BLaER1 treated with 17β-estradiol and CSF1 and Interleukin-3, amounts not matched to agents 10 nM and 100 nM (cell line): ENCODE measurements at regions not wholly inside any gene's neighbourhood (a gene's known extent, or its start where the extent isn't known, plus 50 kb on each side); places are given as distances from the start of the nearest gene placed in this dataset.
"Not testable (repeated sequence)": the region's sequence is repeated elsewhere in the genome, so short reads cannot be mapped to it uniquely, and the experiment has no call there.

Experiments used
- H3K27ac ChIP-seq, 11 experiments: shearing (Covaris generic); formaldehyde crosslinking; 2 replicates each; pipeline ENCODE4 v1.8.1; 2022
- H3K27me3 ChIP-seq, 11 experiments: shearing (Covaris generic); formaldehyde crosslinking; 2 replicates each; pipeline ENCODE4 v1.8.1; 2022
- H3K36me3 ChIP-seq, 11 experiments: shearing (Covaris generic); formaldehyde crosslinking; 2 replicates each; pipeline ENCODE4 v1.8.1; 2022
- H3K4me1 ChIP-seq, 10 experiments: shearing (Covaris generic); formaldehyde crosslinking; 2 replicates each; pipeline ENCODE4 v1.8.1; 2022
- H3K4me2 ChIP-seq, 11 experiments: shearing (Covaris generic); formaldehyde crosslinking; 2 replicates each; pipeline ENCODE4 v1.8.1; 2022
- H3K4me3 ChIP-seq, 10 experiments: shearing (Covaris generic); formaldehyde crosslinking; 2 replicates each; pipeline ENCODE4 v1.8.1; 2022
- H3K9ac ChIP-seq, 11 experiments: shearing (Covaris generic); formaldehyde crosslinking; 2 replicates each; pipeline ENCODE4 v1.8.1; 2022
- H3K9me3 ChIP-seq, 11 experiments: shearing (Covaris generic); formaldehyde crosslinking; replicated peaks in 1 of 11; 2 replicates each; pipeline ENCODE4 v1.8.1; 2022
- H4K20me1 ChIP-seq, 11 experiments: shearing (Covaris generic); formaldehyde crosslinking; 2 replicates each; pipeline ENCODE4 v1.8.1; 2022
- Cebpa-rat ChIP-seq, 11 experiments: shearing (Covaris generic); IDR thresholded peaks; 2 replicates each; pipeline ENCODE4 v1.8.1; 2022

DNA sequence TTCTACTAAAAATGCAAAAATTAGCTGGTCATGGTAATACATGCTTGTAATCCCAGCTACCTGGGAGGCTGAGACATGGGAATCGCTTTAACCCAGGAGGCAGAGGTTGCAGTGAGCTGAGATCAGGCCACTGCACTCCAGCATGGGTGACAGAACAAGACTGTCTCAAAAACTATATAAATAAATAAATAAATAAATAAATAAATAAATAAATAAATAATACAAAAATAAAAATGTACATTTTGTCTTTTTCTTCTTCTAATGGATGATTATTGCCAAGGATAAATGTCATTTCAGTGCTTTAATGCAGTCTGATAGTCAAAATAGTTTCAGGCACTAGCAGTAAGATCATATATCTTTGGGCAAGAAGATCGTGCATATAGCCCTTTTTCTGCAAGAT lies 727.6 kb upstream of the SEMA3D start:
- H3K36me3 ChIP-seq = no peaks in the 10 kb centered on the region
- no peaks in the 10 kb centered on the region for H4K20me1 ChIP-seq
- no peak overlapping the region for H3K9ac ChIP-seq
- H3K4me1 ChIP-seq = no peaks in the 10 kb centered on the region
- H3K27ac ChIP-seq = no peak overlapping the region
- no peaks in the 10 kb centered on the region for H3K9me3 ChIP-seq
- no peaks in the 10 kb centered on the region for H3K27me3 ChIP-seq
- TF ChIP-seq Cebpa-rat (IDR thresholded peaks at IDR 0.05) = no peak
- no peak overlapping the region for H3K4me3 ChIP-seq
- no peak overlapping the region for H3K4me2 ChIP-seq

DNA sequence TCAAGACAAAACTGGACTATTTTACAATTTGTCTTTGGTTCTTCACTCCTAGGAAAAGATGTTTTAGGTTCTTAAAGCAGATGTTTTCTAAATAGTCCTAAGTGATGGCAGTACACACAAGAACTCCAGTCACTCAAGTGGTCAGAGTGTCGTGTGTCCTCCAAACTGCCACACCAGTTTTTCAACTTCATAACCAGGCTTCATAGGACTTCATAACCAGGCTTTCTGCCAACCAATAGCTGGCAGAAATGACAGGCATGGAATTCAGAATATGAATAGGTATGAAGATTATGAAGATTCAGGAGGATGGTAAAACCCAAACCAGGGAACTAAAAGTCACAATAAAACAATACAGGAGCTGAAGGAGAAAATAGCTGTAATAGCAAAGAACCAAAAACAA lies 721.2 kb upstream of the SEMA3D start:
- Histone ChIP-seq H3K4me1 (no peaks in the 10 kb centered on the region), H3K4me3 (no peak overlapping the region), H3K9me3 (0 out of 22 replicates have a peak, but pooled peaks cover 0 to 3% (median 0%) of the 10 kb centered on the region in 11 experiments), H3K27me3 (no peaks in the 10 kb centered on the region), H3K9ac (no peak overlapping the region), H3K27ac (no peak overlapping the region), H4K20me1 (no peaks in the 10 kb centered on the region), H3K36me3 (no peaks in the 10 kb centered on the region), H3K4me2 (no peak overlapping the region)
- no peak for TF ChIP-seq Cebpa-rat (IDR thresholded peaks at IDR 0.05)

DNA sequence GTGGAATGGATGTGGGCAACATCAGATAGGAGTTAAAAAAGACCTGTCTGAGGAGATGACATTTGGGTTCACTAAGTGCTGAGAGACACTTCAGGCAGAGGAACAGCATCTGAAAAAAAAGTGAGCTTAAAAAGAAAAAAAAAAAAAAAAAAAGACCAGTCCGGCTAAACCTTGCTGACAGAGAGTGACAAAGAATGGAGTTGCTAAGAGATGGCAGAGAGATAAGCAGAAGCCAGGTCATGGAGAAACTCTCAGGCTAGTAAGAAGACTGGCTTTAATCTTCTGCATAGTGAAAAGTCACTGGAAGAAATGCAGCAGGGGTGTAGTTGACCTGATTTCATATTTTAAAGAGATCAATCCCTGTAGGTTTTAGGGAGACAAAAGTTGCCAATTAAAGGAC lies 711.1 kb upstream of the SEMA3D start:
- no peak overlapping the region for H3K4me2 ChIP-seq
- H3K27me3 ChIP-seq = no peaks in the 10 kb centered on the region
- no peaks in the 10 kb centered on the region for H4K20me1 ChIP-seq
- H3K27ac ChIP-seq = no peak overlapping the region
- H3K4me1 ChIP-seq = no peaks in the 10 kb centered on the region
- H3K36me3 ChIP-seq = no peaks in the 10 kb centered on the region
- no peak overlapping the region for H3K4me3 ChIP-seq
- no peaks in the 10 kb centered on the region for H3K9me3 ChIP-seq
- no peak overlapping the region for H3K9ac ChIP-seq
- TF ChIP-seq Cebpa-rat (IDR thresholded peaks at IDR 0.05) = no peak

DNA sequence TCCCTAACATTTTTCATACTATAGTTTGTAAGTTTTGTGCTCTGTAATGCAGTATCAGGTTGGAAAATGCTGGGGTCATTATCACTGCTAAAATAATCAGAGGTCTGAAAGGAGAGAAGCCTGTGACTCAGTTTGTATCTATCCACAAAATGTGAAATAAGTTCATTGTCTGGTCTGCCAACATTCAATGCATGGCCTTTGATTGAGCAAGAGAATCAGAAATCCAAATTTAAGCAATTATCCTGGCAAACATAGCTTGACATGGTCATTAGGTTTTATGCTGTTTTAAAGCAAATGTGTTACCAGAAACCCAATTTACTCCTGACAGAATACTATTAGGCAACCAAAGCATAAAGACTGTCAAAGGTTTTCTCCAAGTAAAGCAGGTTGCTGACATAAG lies 709.7 kb upstream of the SEMA3D start:
- no peaks in the 10 kb centered on the region for H3K27me3 ChIP-seq
- H3K9me3 ChIP-seq = no peaks in the 10 kb centered on the region
- H3K4me2 ChIP-seq = no peak overlapping the region
- H3K4me3 ChIP-seq = no peak overlapping the region
- no peaks in the 10 kb centered on the region for H3K4me1 ChIP-seq
- no peak for TF ChIP-seq Cebpa-rat (IDR thresholded peaks at IDR 0.05)
- H4K20me1 ChIP-seq = no peaks in the 10 kb centered on the region
- no peak overlapping the region for H3K9ac ChIP-seq
- no peak overlapping the region for H3K27ac ChIP-seq
- H3K36me3 ChIP-seq = no peaks in the 10 kb centered on the region

DNA sequence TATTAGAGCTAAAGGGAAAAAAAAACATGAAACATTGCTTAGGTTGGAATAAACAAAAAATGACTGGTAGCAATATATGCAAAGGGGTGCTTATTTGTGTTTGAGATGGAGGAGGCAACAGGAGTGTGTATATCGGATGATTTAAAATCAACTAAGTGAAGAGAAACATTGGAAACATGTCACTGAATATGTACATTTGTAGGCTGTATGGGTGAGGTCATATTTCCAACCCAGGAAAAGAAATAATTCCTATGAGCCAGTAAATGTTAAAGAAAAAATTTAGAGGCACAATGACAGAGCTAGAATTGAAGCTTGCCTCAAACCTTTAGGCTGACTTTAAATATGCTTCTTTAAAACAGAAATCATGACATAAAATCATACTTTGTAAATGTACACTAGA lies 709.0 kb upstream of the SEMA3D start:
- H3K9ac ChIP-seq = no peak overlapping the region
- no peak overlapping the region for H3K4me2 ChIP-seq
- H3K27ac ChIP-seq = no peak overlapping the region
- H3K4me1 ChIP-seq = no peaks in the 10 kb centered on the region
- H4K20me1 ChIP-seq = no peaks in the 10 kb centered on the region
- H3K27me3 ChIP-seq = no peaks in the 10 kb centered on the region
- H3K4me3 ChIP-seq = no peak overlapping the region
- no peaks in the 10 kb centered on the region for H3K9me3 ChIP-seq
- no peaks in the 10 kb centered on the region for H3K36me3 ChIP-seq
- TF ChIP-seq Cebpa-rat (IDR thresholded peaks at IDR 0.05) = no peak

DNA sequence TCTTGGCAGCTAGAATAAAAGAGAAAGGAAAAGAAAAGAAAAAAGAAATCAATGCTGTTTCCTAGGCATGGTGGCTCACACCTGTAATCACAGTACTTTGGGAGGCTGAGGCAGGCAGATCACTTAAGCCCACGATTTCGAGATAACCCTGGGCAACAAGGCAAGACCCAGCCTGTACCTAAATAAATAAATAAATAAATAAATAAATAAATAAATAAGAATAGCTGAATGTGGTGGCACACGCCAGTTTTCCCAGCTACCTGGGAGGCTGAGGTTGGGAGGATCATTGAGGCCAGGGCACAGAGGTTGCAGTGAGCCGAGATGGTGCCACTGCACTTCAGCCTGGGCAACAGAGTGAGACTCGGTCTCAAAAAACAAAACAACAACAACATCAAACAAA lies 705.0 kb upstream of the SEMA3D start:
- H3K9ac ChIP-seq, H3K4me1 ChIP-seq, H3K27me3 ChIP-seq, H3K4me2 ChIP-seq, H3K4me3 ChIP-seq, H3K27ac ChIP-seq, H3K9me3 ChIP-seq, H4K20me1 ChIP-seq, H3K36me3 ChIP-seq: not testable (repeated sequence)

DNA sequence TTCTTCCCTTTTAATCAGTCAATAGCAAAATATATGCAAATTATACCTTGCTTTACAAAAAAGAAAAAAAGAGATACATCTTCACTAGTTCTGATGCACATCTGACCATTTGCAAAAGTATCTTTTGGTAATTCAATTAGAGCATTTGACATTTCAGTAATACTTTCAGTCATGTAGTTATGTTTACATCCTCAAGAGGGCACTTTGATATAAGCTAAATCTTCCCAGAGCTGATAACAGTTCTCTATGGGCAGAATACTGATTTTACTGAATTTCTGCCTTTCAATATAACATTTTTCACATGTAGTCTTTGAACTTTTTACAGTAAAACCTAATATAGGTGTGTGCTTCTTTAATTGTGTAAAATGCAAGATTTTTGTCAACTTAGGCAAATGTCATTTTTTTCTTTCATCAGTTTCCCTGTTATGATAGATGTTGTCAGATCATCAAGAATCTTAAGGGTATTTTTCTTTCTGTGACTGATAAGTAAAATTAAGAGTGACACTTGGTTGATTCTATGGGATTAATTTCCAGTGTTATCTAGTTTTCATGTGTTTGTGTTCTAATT lies 703.5 kb upstream of the SEMA3D start:
- Histone ChIP-seq H4K20me1 (no peaks in the 10 kb centered on the region), H3K36me3 (no peaks in the 10 kb centered on the region), H3K4me1 (no peaks in the 10 kb centered on the region), H3K9me3 (no peaks in the 10 kb centered on the region), H3K9ac (no peak overlapping the region), H3K27me3 (no peaks in the 10 kb centered on the region), H3K4me2 (no peak overlapping the region), H3K4me3 (no peak overlapping the region), H3K27ac (no peak overlapping the region)
- no peak for TF ChIP-seq Cebpa-rat (IDR thresholded peaks at IDR 0.05)

DNA sequence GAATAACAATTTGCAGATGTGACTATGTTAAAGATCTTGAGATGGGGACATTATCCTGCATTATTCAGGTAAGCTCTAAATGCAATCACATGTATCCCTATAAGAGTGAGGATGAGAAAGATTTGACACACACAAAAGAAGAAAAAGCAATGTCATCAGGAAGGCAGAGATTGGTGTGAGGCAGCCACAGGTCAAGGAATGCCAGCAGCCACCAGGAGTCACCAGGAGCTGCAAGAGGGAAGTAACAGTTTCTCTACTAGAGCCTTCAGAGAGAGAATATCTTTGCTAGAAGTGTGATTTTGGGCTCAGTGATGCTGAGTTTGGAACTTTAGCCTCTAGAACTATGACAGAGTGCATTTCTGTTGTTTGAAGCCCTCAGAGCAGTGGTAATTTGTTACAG lies 700.3 kb upstream of the SEMA3D start:
- Histone ChIP-seq H3K4me1 (no peaks in the 10 kb centered on the region), H4K20me1 (no peaks in the 10 kb centered on the region), H3K4me3 (no peak overlapping the region), H3K36me3 (no peaks in the 10 kb centered on the region), H3K9ac (no peak overlapping the region), H3K27me3 (no peaks in the 10 kb centered on the region), H3K4me2 (no peak overlapping the region), H3K27ac (no peak overlapping the region), H3K9me3 (no peaks in the 10 kb centered on the region)
- no peak for TF ChIP-seq Cebpa-rat (IDR thresholded peaks at IDR 0.05)

DNA sequence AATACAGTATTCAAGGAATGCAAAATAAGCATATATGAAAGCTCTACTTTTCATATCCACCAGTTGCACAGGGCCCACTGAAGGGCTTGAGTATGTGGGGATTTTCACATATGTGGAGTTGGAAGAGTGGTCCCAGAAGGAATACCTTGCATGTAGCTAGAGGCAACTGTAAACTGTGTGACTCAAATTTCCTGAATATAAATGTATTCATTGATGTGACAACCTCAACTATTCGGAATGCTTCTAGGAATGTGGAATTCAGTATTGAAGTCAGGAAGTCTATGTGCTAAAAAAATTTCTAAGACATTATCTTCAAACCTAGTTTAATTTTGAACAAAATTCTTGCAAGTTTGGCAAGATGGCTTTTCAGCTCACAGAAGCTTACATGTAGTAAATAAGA lies 695.5 kb upstream of the SEMA3D start:
- no peak for TF ChIP-seq Cebpa-rat (IDR thresholded peaks at IDR 0.05)
- Histone ChIP-seq H3K4me2 (no peak overlapping the region), H3K27me3 (no peaks in the 10 kb centered on the region), H3K9ac (no peak overlapping the region), H3K9me3 (no peaks in the 10 kb centered on the region), H4K20me1 (no peaks in the 10 kb centered on the region), H3K27ac (no peak overlapping the region), H3K4me3 (no peak overlapping the region), H3K36me3 (no peaks in the 10 kb centered on the region), H3K4me1 (no peaks in the 10 kb centered on the region)

DNA sequence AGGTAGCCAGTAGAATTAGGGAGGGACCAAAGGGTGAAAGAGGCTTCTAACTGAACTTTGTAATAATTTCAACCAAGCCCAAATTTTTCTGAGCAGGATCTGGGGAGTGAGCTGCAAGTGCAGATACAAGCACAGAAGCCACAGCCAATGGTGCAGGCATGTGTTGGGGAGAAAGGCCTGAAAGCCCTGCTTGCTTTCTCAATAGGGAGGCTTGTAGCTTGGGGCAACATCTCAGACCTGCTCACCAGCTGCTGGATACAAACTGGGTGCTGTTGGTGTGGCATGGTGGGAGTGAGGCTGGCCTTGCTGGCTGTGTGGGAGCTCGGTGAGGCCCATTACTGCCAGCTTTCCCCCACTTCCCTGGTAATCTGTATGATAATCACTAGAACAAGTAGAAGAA lies 688.5 kb upstream of the SEMA3D start:
- TF ChIP-seq Cebpa-rat (IDR thresholded peaks at IDR 0.05) = no peak
- Histone ChIP-seq H3K9ac (no peak overlapping the region), H3K27me3 (no peaks in the 10 kb centered on the region), H4K20me1 (no peaks in the 10 kb centered on the region), H3K4me2 (no peak overlapping the region), H3K36me3 (no peaks in the 10 kb centered on the region), H3K27ac (no peak overlapping the region), H3K4me1 (peaks cover 0 to 14% (median 0%) of the 10 kb centered on the region in 10 experiments; a peak in 4 of 20 replicates), H3K4me3 (no peak overlapping the region), H3K9me3 (peaks cover 0 to 8% (median 0%) of the 10 kb centered on the region in 11 experiments; a peak in 3 of 22 replicates)
